ENCODE measurements at regions not wholly inside any gene's neighbourhood (a gene's known extent, or its start where the extent isn't known, plus 50 kb on each side); places are given as distances from the start of the nearest gene placed in this dataset.

GRCh38 chr14:51328064-51328771, 88.2 kb downstream of the TMX1 start:
- no peaks in the 10 kb centered on the region for H3K36me3 ChIP-seq (ENCODE audit: control insufficient read depth in 2 of 3, insufficient read depth in 3 of 3, low read length in 3 of 3)
- H3K9ac ChIP-seq (ENCODE audit: low read length in 3 of 3): no peak overlapping the region
- H3K4me3 ChIP-seq (ENCODE audit: low read length in 3 of 3): no peak overlapping the region
- TF ChIP-seq CTCF (IDR thresholded peaks at IDR 0.05; ENCODE audit: borderline replicate concordance, extremely low read depth, insufficient read depth): no peak
- H3K4me1 ChIP-seq (ENCODE audit: control insufficient read depth in 2 of 3, insufficient read depth in 2 of 3, low read depth in 1 of 3, low read length in 3 of 3): peaks cover 0 to 4% (median 0%) of the 10 kb centered on the region in 3 donors
- H3K9me3 ChIP-seq (ENCODE audit: control insufficient read depth in 2 of 3, insufficient read depth in 1 of 3, low read length in 3 of 3): no peaks in the 10 kb centered on the region
- FAIRE-seq (no peak), DNase-seq (no peak)
- H3K27ac ChIP-seq (ENCODE audit: low read depth in 2 of 2, low read length in 2 of 2): peak overlapping the region in 1 of 2 donors; percentile 10
- intact Hi-C loops (cut with DNase I): no loop called here
- no peaks in the 10 kb centered on the region for H3K27me3 ChIP-seq (ENCODE audit: control insufficient read depth, insufficient read depth, low read length)

GRCh38 chr14:51328772-51329353, 88.8 kb downstream of the TMX1 start:
- no peak for TF ChIP-seq CTCF (IDR thresholded peaks at IDR 0.05; ENCODE audit: borderline replicate concordance, extremely low read depth, insufficient read depth)
- Histone ChIP-seq H3K4me1 (ENCODE audit: control insufficient read depth in 2 of 3, insufficient read depth in 2 of 3, low read depth in 1 of 3, low read length in 3 of 3) (peaks cover 0 to 4% (median 0%) of the 10 kb centered on the region in 3 donors), H3K4me3 (ENCODE audit: low read length in 3 of 3) (no peak overlapping the region), H3K27me3 (ENCODE audit: control insufficient read depth, insufficient read depth, low read length) (no peaks in the 10 kb centered on the region), H3K9ac (ENCODE audit: low read length in 3 of 3) (no peak overlapping the region), H3K36me3 (ENCODE audit: control insufficient read depth in 2 of 3, insufficient read depth in 3 of 3, low read length in 3 of 3) (no peaks in the 10 kb centered on the region), H3K9me3 (ENCODE audit: control insufficient read depth in 2 of 3, insufficient read depth in 1 of 3, low read length in 3 of 3) (no peaks in the 10 kb centered on the region), H3K27ac (ENCODE audit: low read depth in 2 of 2, low read length in 2 of 2) (peak overlapping the region in 1 of 2 donors; percentile 64)
- DNase-seq (peak in 1 of 5 donors; percentile 50), FAIRE-seq (no peak)
- intact Hi-C loops (cut with DNase I): no loop called here

GRCh38 chr14:51331486-51332367, 91.7 kb downstream of the TMX1 start:
- Histone ChIP-seq H3K9ac (ENCODE audit: low read length in 3 of 3) (no peak overlapping the region), H3K36me3 (ENCODE audit: control insufficient read depth in 2 of 3, insufficient read depth in 3 of 3, low read length in 3 of 3) (no peaks in the 10 kb centered on the region), H3K27ac (ENCODE audit: low read depth in 2 of 2, low read length in 2 of 2) (no peak overlapping the region), H3K4me3 (ENCODE audit: low read length in 3 of 3) (no peak overlapping the region), H3K27me3 (ENCODE audit: control insufficient read depth, insufficient read depth, low read length) (no peaks in the 10 kb centered on the region), H3K9me3 (ENCODE audit: control insufficient read depth in 2 of 3, insufficient read depth in 1 of 3, low read length in 3 of 3) (no peaks in the 10 kb centered on the region), H3K4me1 (ENCODE audit: control insufficient read depth in 2 of 3, insufficient read depth in 2 of 3, low read depth in 1 of 3, low read length in 3 of 3) (peaks cover 0 to 4% (median 0%) of the 10 kb centered on the region in 3 donors)
- TF ChIP-seq CTCF (IDR thresholded peaks at IDR 0.05; ENCODE audit: borderline replicate concordance, extremely low read depth, insufficient read depth): no peak
- DNase-seq (no peak), FAIRE-seq (no peak)
- intact Hi-C loops (cut with DNase I): no loop called here

All from kidney (tissue), 13 donors.